ENCODE measurements at regions not wholly inside any gene's neighbourhood (a gene's known extent, or its start where the extent isn't known, plus 50 kb on each side); places are given as distances from the start of the nearest gene placed in this dataset.

- Histone ChIP-seq H3K79me1 (ENCODE audit: insufficient read depth, low read depth, low read length, poor library complexity, severe bottlenecking) (no peaks in the 10 kb centered on the region), H2BK20ac (ENCODE audit: low read depth, low read length, poor library complexity, severe bottlenecking) (no peak overlapping the region), H3K4ac (ENCODE audit: low read depth, low read length) (no peak overlapping the region), H3K23me2 (ENCODE audit: insufficient read length, low read depth, low read length, poor library complexity, severe bottlenecking) (no peaks in the 10 kb centered on the region), H3K27ac (ENCODE audit: insufficient read length, low read depth, low read length) (no peak overlapping the region), H2BK15ac (ENCODE audit: low read depth, low read length) (no peak overlapping the region), H2BK5ac (ENCODE audit: insufficient read length, low read length) (no peak overlapping the region), H4K20me1 (ENCODE audit: control insufficient read depth, insufficient read depth, insufficient read length) (no peaks in the 10 kb centered on the region), H3K9ac (ENCODE audit: extremely low read depth, insufficient read length, low read length) (no peak overlapping the region), H2AFZ (ENCODE audit: low read length) (no peak overlapping the region), H4K91ac (ENCODE audit: insufficient read length, low read depth, low read length) (no peak overlapping the region), H3T11ph (ENCODE audit: low read length) (no peak overlapping the region), H4K8ac (replicated peaks; ENCODE audit: insufficient read length, low read depth, low read length) (no peak overlapping the region), H3K4me2 (ENCODE audit: insufficient read depth, insufficient read length, low read length) (no peak overlapping the region), H2BK12ac (ENCODE audit: insufficient read length, low read depth, low read length) (no peak overlapping the region), H3K27me3 (ENCODE audit: insufficient read depth, low read length) (no peaks in the 10 kb centered on the region), H3K18ac (ENCODE audit: insufficient read length, low read depth, low read length) (no peak overlapping the region), H3K79me2 (ENCODE audit: insufficient read depth, low read length) (no peaks in the 10 kb centered on the region), H4K5ac (ENCODE audit: insufficient read length, low read depth, low read length) (no peak overlapping the region), H3K23ac (ENCODE audit: insufficient read length, low read depth, low read length) (no peak overlapping the region), H3K14ac (ENCODE audit: insufficient read depth, low read length) (no peak overlapping the region), H2AK5ac (ENCODE audit: insufficient read length, low read length) (no peak overlapping the region), H2BK120ac (ENCODE audit: low read depth, low read length, poor library complexity, severe bottlenecking) (no peak overlapping the region), H3K4me1 (ENCODE audit: insufficient read depth, low read length) (peaks cover 9% of the 10 kb centered on the region; the same call in 1 of the 2 replicates), H3K9me3 (ENCODE audit: control insufficient read depth, low read depth, low read length) (no peaks in the 10 kb centered on the region), H3K56ac (ENCODE audit: insufficient read length, low read depth, low read length) (no peak overlapping the region)
- no peak for DNase-seq
- no peak for TF ChIP-seq CTCF (conservative IDR thresholded peaks at IDR 0.05)
- no peaks in the 10 kb centered on the region; a peak in 1 of 7 replicates for H3K36me3 Mint-ChIP-seq (ENCODE audit: insufficient read depth in 1 of 3, low read depth in 3 of 3)
- peaks cover 2% of the 10 kb centered on the region; the same call in 1 of the 2 replicates for H3K27me3 Mint-ChIP-seq (ENCODE audit: low read depth)
- H3K4me3 Mint-ChIP-seq = no peak overlapping the region
- peaks cover 39 to 45% of the 10 kb centered on the region in 2 experiments for H3K4me1 Mint-ChIP-seq
- WGBS (ENCODE audit: extremely low coverage, insufficient read length, low lambda C conversion rate) = no CpG with 5 or more reads among the region's 3 CpGs
- peak overlapping the region in 1 of 3 experiments; percentile 13; a peak in 1 of 7 replicates for H3K27ac Mint-ChIP-seq
- H3K9me3 Mint-ChIP-seq = no peaks in the 10 kb centered on the region
These were observed 132.2 kb downstream of the ZNF365 start for GRCh38 chr10:62506371-62506770.

All from H9 (cell line).